ENCODE measurements at regions not wholly inside any gene's neighbourhood (a gene's known extent, or its start where the extent isn't known, plus 50 kb on each side); places are given as distances from the start of the nearest gene placed in this dataset.

- H3K27ac ChIP-seq: no peak overlapping the region
- H3K4me3 ChIP-seq: no peak overlapping the region
Measured at GRCh38 chr14:71469643-71470335, 462.4 kb upstream of the RGS6 start.

GRCh38 chr14:71471634-71472355 lies 460.4 kb upstream of the RGS6 start:
- no peak for TF ChIP-seq CTCF (IDR thresholded peaks at IDR 0.05)
- DNase-seq (ENCODE audit: low spot score): no peak
- Histone ChIP-seq H3K27ac (no peak overlapping the region), H3K4me3 (no peak overlapping the region)

More at GRCh38 chr14:71469643-71470335, 462.4 kb upstream of the RGS6 start:
- no peak for DNase-seq (ENCODE audit: low spot score)
- TF ChIP-seq CTCF (IDR thresholded peaks at IDR 0.05): no peak

- Histone ChIP-seq H3K4me3 (no peak overlapping the region), H3K27ac (no peak overlapping the region)
- DNase-seq (ENCODE audit: low spot score): no peak
- no peak for TF ChIP-seq CTCF (IDR thresholded peaks at IDR 0.05)
Measured at GRCh38 chr14:71472356-71473340, 459.6 kb upstream of the RGS6 start.

GRCh38 chr14:71473843-71474242 lies 458.4 kb upstream of the RGS6 start:
- no peak for TF ChIP-seq CTCF (IDR thresholded peaks at IDR 0.05)
- Histone ChIP-seq H3K4me3 (no peak overlapping the region), H3K27ac (no peak overlapping the region)
- DNase-seq (ENCODE audit: low spot score): no peak

GRCh38 chr14:71474301-71475265 lies 457.6 kb upstream of the RGS6 start:
- DNase-seq (ENCODE audit: low spot score): no peak
- H3K4me3 ChIP-seq: no peak overlapping the region
- TF ChIP-seq CTCF (IDR thresholded peaks at IDR 0.05): no peak
- H3K27ac ChIP-seq: no peak overlapping the region

- no peak overlapping the region for H3K27ac ChIP-seq
- DNase-seq (ENCODE audit: low spot score): no peak
- H3K4me3 ChIP-seq: no peak overlapping the region
- TF ChIP-seq CTCF (IDR thresholded peaks at IDR 0.05): no peak
Measured at GRCh38 chr14:71475916-71476315, 456.3 kb upstream of the RGS6 start.
